ENCODE measurements at regions not wholly inside any gene's neighbourhood (a gene's known extent, or its start where the extent isn't known, plus 50 kb on each side); places are given as distances from the start of the nearest gene placed in this dataset.

GRCh38 chr18:40402052-40402451 lies 1553.0 kb upstream of the PIK3C3 start:
- TF ChIP-seq CTCF (IDR thresholded peaks at IDR 0.05 in 8 of 11, conservative IDR thresholded peaks at IDR 0.05 in 3 of 11), result no peak
- no peak for TF ChIP-seq POLR2AphosphoS5 (IDR thresholded peaks at IDR 0.05)
- no peak for TF ChIP-seq POLR2A (IDR thresholded peaks at IDR 0.05)
